Stomach smooth muscle (tissue), 2 donors: ENCODE measurements at regions not wholly inside any gene's neighbourhood (a gene's known extent, or its start where the extent isn't known, plus 50 kb on each side); places are given as distances from the start of the nearest gene placed in this dataset.

Experiments used
- H3K27ac ChIP-seq: one replicate; pipeline ENCODE4 v1.7.0; 2013; ENCODE audit warnings: mild to moderate bottlenecking, low read length, inconsistent platforms
- H3K27me3 ChIP-seq, 2 donors: one replicate each; pipeline ENCODE4 v1.7.0; 2013; ENCODE audit warnings: low read length in 2 of 2; ENCODE audit not compliant: insufficient read depth in 2 of 2, control insufficient read depth in 1 of 2
- H3K36me3 ChIP-seq, 2 donors: one replicate each; pipeline ENCODE4 v1.7.0; 2013; ENCODE audit warnings: low read length in 2 of 2; ENCODE audit not compliant: control insufficient read depth in 2 of 2, insufficient read depth in 2 of 2
- H3K4me1 ChIP-seq: one replicate; pipeline ENCODE4 v1.7.0; 2013; ENCODE audit warnings: low read length; ENCODE audit not compliant: control insufficient read depth, insufficient read depth
- H3K4me3 ChIP-seq, 2 donors: one replicate each; pipeline ENCODE4 v1.7.0; 2013; ENCODE audit warnings: low read length in 2 of 2
- H3K9ac ChIP-seq, 2 donors: one replicate each; pipeline ENCODE4 v1.7.0; 2013; ENCODE audit warnings: low read length in 2 of 2, mild to moderate bottlenecking in 1 of 2
- H3K9me3 ChIP-seq, 2 donors: one replicate each; pipeline ENCODE4 v1.7.0; 2013; ENCODE audit warnings: low read length in 2 of 2; ENCODE audit not compliant: control insufficient read depth in 2 of 2
- donor health status: healthy.
- donor health status: Pancreatic carcinoma.

GRCh38 chr12:85550924-85551323 is 270.9 kb downstream of the ALX1 start:
- Histone ChIP-seq H3K9me3 (no peaks in the 10 kb centered on the region), H3K36me3 (no peaks in the 10 kb centered on the region), H3K9ac (no peak overlapping the region), H3K4me1 (no peaks in the 10 kb centered on the region), H3K27me3 (no peaks in the 10 kb centered on the region), H3K4me3 (no peak overlapping the region), H3K27ac (no peak overlapping the region)

- H3K9me3 ChIP-seq, result no peaks in the 10 kb centered on the region
- no peaks in the 10 kb centered on the region for H3K4me1 ChIP-seq
- H3K27ac ChIP-seq, result no peak overlapping the region
- H3K36me3 ChIP-seq, result no peaks in the 10 kb centered on the region
- H3K27me3 ChIP-seq, result no peaks in the 10 kb centered on the region
- H3K9ac ChIP-seq, result no peak overlapping the region
- no peak overlapping the region for H3K4me3 ChIP-seq
These were observed 272.4 kb downstream of the ALX1 start for GRCh38 chr12:85552461-85552860.

- H3K9ac ChIP-seq, result no peak overlapping the region
- no peaks in the 10 kb centered on the region for H3K36me3 ChIP-seq
- no peaks in the 10 kb centered on the region for H3K27me3 ChIP-seq
- no peak overlapping the region for H3K27ac ChIP-seq
- H3K9me3 ChIP-seq, result no peaks in the 10 kb centered on the region
- no peaks in the 10 kb centered on the region for H3K4me1 ChIP-seq
- H3K4me3 ChIP-seq, result no peak overlapping the region
These were observed 277.8 kb downstream of the ALX1 start for GRCh38 chr12:85557850-85558249.

GRCh38 chr12:85558684-85559083 is 277.5 kb downstream of the RASSF9 start:
- Histone ChIP-seq H3K9ac (no peak overlapping the region), H3K4me3 (no peak overlapping the region), H3K27me3 (no peaks in the 10 kb centered on the region), H3K9me3 (no peaks in the 10 kb centered on the region), H3K27ac (no peak overlapping the region), H3K4me1 (no peaks in the 10 kb centered on the region), H3K36me3 (no peaks in the 10 kb centered on the region)

GRCh38 chr12:85559127-85559526 is 277.1 kb downstream of the RASSF9 start:
- H3K4me1 ChIP-seq, result no peaks in the 10 kb centered on the region
- H3K36me3 ChIP-seq, result no peaks in the 10 kb centered on the region
- H3K9ac ChIP-seq, result no peak overlapping the region
- no peaks in the 10 kb centered on the region for H3K9me3 ChIP-seq
- no peaks in the 10 kb centered on the region for H3K27me3 ChIP-seq
- no peak overlapping the region for H3K27ac ChIP-seq
- no peak overlapping the region for H3K4me3 ChIP-seq

- Histone ChIP-seq H3K27me3 (no peaks in the 10 kb centered on the region), H3K9ac (no peak overlapping the region), H3K4me1 (no peaks in the 10 kb centered on the region), H3K9me3 (no peaks in the 10 kb centered on the region), H3K36me3 (no peaks in the 10 kb centered on the region), H3K27ac (no peak overlapping the region), H3K4me3 (no peak overlapping the region)
These were observed 276.7 kb downstream of the RASSF9 start for GRCh38 chr12:85559536-85559935.

GRCh38 chr12:85562765-85563164 is 273.4 kb downstream of the RASSF9 start:
- Histone ChIP-seq H3K9me3 (no peaks in the 10 kb centered on the region), H3K27ac (no peak overlapping the region), H3K27me3 (no peaks in the 10 kb centered on the region), H3K4me3 (no peak overlapping the region), H3K9ac (no peak overlapping the region), H3K36me3 (no peaks in the 10 kb centered on the region), H3K4me1 (no peaks in the 10 kb centered on the region)

GRCh38 chr12:85564786-85565185 is 271.4 kb downstream of the RASSF9 start:
- Histone ChIP-seq H3K36me3 (no peaks in the 10 kb centered on the region), H3K4me1 (no peaks in the 10 kb centered on the region), H3K27me3 (no peaks in the 10 kb centered on the region), H3K9ac (no peak overlapping the region), H3K4me3 (no peak overlapping the region), H3K27ac (no peak overlapping the region), H3K9me3 (no peaks in the 10 kb centered on the region)

- H3K36me3 ChIP-seq, result no peaks in the 10 kb centered on the region
- no peak overlapping the region for H3K4me3 ChIP-seq
- no peak overlapping the region for H3K27ac ChIP-seq
- H3K4me1 ChIP-seq, result no peaks in the 10 kb centered on the region
- no peak overlapping the region for H3K9ac ChIP-seq
- no peaks in the 10 kb centered on the region for H3K27me3 ChIP-seq
- no peaks in the 10 kb centered on the region for H3K9me3 ChIP-seq
These were observed 267.7 kb downstream of the RASSF9 start for GRCh38 chr12:85568395-85569103.

GRCh38 chr12:85569261-85569660 is 266.9 kb downstream of the RASSF9 start:
- no peak overlapping the region for H3K4me3 ChIP-seq
- no peak overlapping the region for H3K27ac ChIP-seq
- no peaks in the 10 kb centered on the region for H3K27me3 ChIP-seq
- no peak overlapping the region for H3K9ac ChIP-seq
- no peaks in the 10 kb centered on the region for H3K36me3 ChIP-seq
- H3K4me1 ChIP-seq, result no peaks in the 10 kb centered on the region
- H3K9me3 ChIP-seq, result no peaks in the 10 kb centered on the region

GRCh38 chr12:85572956-85573355 is 263.3 kb downstream of the RASSF9 start:
- no peak overlapping the region for H3K27ac ChIP-seq
- no peaks in the 10 kb centered on the region for H3K9me3 ChIP-seq
- no peak overlapping the region for H3K4me3 ChIP-seq

More at GRCh38 chr12:85572956-85573355, 263.3 kb downstream of the RASSF9 start:
- Histone ChIP-seq H3K27me3 (no peaks in the 10 kb centered on the region), H3K4me1 (no peaks in the 10 kb centered on the region), H3K9ac (no peak overlapping the region), H3K36me3 (no peaks in the 10 kb centered on the region)
